ENCODE measurements at regions not wholly inside any gene's neighbourhood (a gene's known extent, or its start where the extent isn't known, plus 50 kb on each side); places are given as distances from the start of the nearest gene placed in this dataset.

DNA sequence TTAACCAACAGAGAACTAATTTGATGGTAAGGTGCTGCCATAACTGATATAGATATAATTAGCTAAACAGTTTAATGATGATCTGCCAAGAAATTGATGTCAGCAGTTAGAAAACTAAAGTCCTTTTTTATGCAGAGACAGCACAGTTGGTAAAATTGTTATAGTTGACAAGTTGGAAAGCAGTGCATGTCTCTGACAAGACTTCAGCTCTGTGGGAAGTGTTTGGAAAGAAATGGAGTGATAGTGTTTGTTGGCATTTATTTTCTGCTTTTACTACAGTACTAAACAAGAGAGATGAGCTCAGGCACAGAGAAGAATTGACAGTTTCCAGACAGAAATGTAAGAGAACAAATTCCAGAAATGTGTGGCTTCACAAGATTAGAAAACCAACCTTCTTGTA lies 523.5 kb upstream of the BCHE start:
- no peaks in the 10 kb centered on the region for H4K20me1 ChIP-seq (ENCODE audit: control insufficient read depth, extremely low read depth, insufficient read depth, low read length)
- H3K4me3 ChIP-seq (ENCODE audit: control insufficient read depth in 2 of 3, extremely low read depth in 1 of 3, insufficient read depth in 2 of 3, low read depth in 1 of 3, low read length in 3 of 3): no peak overlapping the region
- H3K36me3 ChIP-seq (ENCODE audit: control insufficient read depth in 2 of 2, extremely low read depth in 1 of 2, insufficient read depth in 2 of 2, low read length in 2 of 2): no peaks in the 10 kb centered on the region
- H3K9me3 ChIP-seq (ENCODE audit: control insufficient read depth, low read depth, low read length): no peaks in the 10 kb centered on the region
- dilution Hi-C loops (cut with MboI; ENCODE audit: extremely low pct_ligation_motif_present, low sequenced_read_pairs): no loop called here
- no peak for DNase-seq (ENCODE audit: low read depth, low spot score)
- no peaks in the 10 kb centered on the region for H3K79me2 ChIP-seq (ENCODE audit: control insufficient read depth, insufficient read depth, low read length)
- no peak for FAIRE-seq
- H3K9ac ChIP-seq (ENCODE audit: control insufficient read depth, extremely low read depth, insufficient read depth, low read length): no peak overlapping the region
- no peak overlapping the region for H3K27ac ChIP-seq (ENCODE audit: control insufficient read depth, insufficient read depth, low read length)
- H2AFZ ChIP-seq (ENCODE audit: control insufficient read depth, low read length): no peak overlapping the region
- H3K27me3 ChIP-seq (ENCODE audit: control insufficient read depth, extremely low read depth, insufficient read depth, low read length): no peaks in the 10 kb centered on the region
- H3K4me2 ChIP-seq (ENCODE audit: control insufficient read depth, extremely low read depth, insufficient read depth, low read depth, low read length): no peak overlapping the region
- TF ChIP-seq EZH2 (IDR thresholded peaks at IDR 0.05; ENCODE audit: low read length): no peak
- TF ChIP-seq, protein P1, sequence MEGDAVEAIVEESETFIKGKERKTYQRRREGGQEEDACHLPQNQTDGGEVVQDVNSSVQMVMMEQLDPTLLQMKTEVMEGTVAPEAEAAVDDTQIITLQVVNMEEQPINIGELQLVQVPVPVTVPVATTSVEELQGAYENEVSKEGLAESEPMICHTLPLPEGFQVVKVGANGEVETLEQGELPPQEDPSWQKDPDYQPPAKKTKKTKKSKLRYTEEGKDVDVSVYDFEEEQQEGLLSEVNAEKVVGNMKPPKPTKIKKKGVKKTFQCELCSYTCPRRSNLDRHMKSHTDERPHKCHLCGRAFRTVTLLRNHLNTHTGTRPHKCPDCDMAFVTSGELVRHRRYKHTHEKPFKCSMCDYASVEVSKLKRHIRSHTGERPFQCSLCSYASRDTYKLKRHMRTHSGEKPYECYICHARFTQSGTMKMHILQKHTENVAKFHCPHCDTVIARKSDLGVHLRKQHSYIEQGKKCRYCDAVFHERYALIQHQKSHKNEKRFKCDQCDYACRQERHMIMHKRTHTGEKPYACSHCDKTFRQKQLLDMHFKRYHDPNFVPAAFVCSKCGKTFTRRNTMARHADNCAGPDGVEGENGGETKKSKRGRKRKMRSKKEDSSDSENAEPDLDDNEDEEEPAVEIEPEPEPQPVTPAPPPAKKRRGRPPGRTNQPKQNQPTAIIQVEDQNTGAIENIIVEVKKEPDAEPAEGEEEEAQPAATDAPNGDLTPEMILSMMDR (optimal IDR thresholded peaks at IDR 0.05 in 1 of 3, IDR thresholded peaks at IDR 0.05 in 1 of 3, conservative IDR thresholded peaks at IDR 0.05 in 1 of 3; ENCODE audit: extremely low read depth in 1 of 3, insufficient read depth in 2 of 3, low read length in 3 of 3): no peak
- no peaks in the 10 kb centered on the region for H3K4me1 ChIP-seq (ENCODE audit: control insufficient read depth, extremely low read depth, insufficient read depth, low read length)
- H3K9me1 ChIP-seq (ENCODE audit: control insufficient read depth, extremely low read depth, insufficient read depth, low read length): no peaks in the 10 kb centered on the region

DNA sequence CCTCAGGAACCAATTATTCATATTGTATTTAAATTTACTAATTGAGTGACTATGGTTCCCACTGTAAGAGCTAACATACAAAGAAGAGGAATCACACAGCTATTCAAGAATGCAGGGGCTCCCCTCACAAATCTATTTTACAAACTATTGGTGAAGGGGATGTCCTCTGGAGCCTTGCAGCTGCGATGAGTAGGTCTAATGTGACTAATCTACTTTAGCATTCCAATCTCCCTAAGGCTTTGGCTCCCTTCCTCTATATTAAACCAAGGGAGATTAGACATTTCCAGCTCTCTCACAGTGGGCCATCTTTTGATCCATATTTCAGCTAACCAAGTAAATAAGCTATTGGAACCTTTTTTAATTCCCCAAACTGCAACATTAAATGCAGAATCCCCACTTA lies 514.2 kb upstream of the BCHE start:
- peak; percentile 23 for FAIRE-seq
- Histone ChIP-seq H3K4me1 (ENCODE audit: control insufficient read depth, extremely low read depth, insufficient read depth, low read length) (no peaks in the 10 kb centered on the region), H3K79me2 (ENCODE audit: control insufficient read depth, insufficient read depth, low read length) (no peaks in the 10 kb centered on the region), H3K4me2 (ENCODE audit: control insufficient read depth, extremely low read depth, insufficient read depth, low read depth, low read length) (no peak overlapping the region), H2AFZ (ENCODE audit: control insufficient read depth, low read length) (no peak overlapping the region), H3K27ac (ENCODE audit: control insufficient read depth, insufficient read depth, low read length) (no peak overlapping the region), H3K9me3 (ENCODE audit: control insufficient read depth, low read depth, low read length) (no peaks in the 10 kb centered on the region), H3K9me1 (ENCODE audit: control insufficient read depth, extremely low read depth, insufficient read depth, low read length) (no peaks in the 10 kb centered on the region), H3K9ac (ENCODE audit: control insufficient read depth, extremely low read depth, insufficient read depth, low read length) (no peak overlapping the region), H3K36me3 (ENCODE audit: control insufficient read depth in 2 of 2, extremely low read depth in 1 of 2, insufficient read depth in 2 of 2, low read length in 2 of 2) (no peaks in the 10 kb centered on the region), H4K20me1 (ENCODE audit: control insufficient read depth, extremely low read depth, insufficient read depth, low read length) (no peaks in the 10 kb centered on the region), H3K4me3 (ENCODE audit: control insufficient read depth in 2 of 3, extremely low read depth in 1 of 3, insufficient read depth in 2 of 3, low read depth in 1 of 3, low read length in 3 of 3) (no peak overlapping the region), H3K27me3 (ENCODE audit: control insufficient read depth, extremely low read depth, insufficient read depth, low read length) (no peaks in the 10 kb centered on the region)
- TF ChIP-seq EZH2 (IDR thresholded peaks at IDR 0.05; ENCODE audit: low read length): no peak
- TF ChIP-seq, protein P1 (optimal IDR thresholded peaks at IDR 0.05 in 1 of 3, IDR thresholded peaks at IDR 0.05 in 1 of 3, conservative IDR thresholded peaks at IDR 0.05 in 1 of 3; ENCODE audit: extremely low read depth in 1 of 3, insufficient read depth in 2 of 3, low read length in 3 of 3): no peak
- no peak for DNase-seq (ENCODE audit: low read depth, low spot score)
- dilution Hi-C loops (cut with MboI; ENCODE audit: extremely low pct_ligation_motif_present, low sequenced_read_pairs): no loop called here

Measured in keratinocyte (primary cell).